Gastrocnemius medialis (tissue), 4 donors: ENCODE measurements at regions not wholly inside any gene's neighbourhood (a gene's known extent, or its start where the extent isn't known, plus 50 kb on each side); places are given as distances from the start of the nearest gene placed in this dataset.

Source experiments
- CTCF ChIP-seq, 5 experiments: fragments of 450-650 bp in 3 of 5; fragments of 200-600 bp in 2 of 5; sonication (generic) in 2 of 5; IDR thresholded peaks in 4 of 5; conservative IDR thresholded peaks in 1 of 5; 1 replicate in 4 of 5; 2 replicates in 1 of 5; pipeline ENCODE4 v1.5.1; 2016 to 2019; ENCODE audit warnings: antibody characterized with exemption in 5 of 5, mild to moderate bottlenecking in 3 of 5, moderate library complexity in 3 of 5
- POLR2A ChIP-seq, 2 donors: fragments of 450-650 bp; IDR thresholded peaks; one replicate each; pipeline ENCODE4 v1.6.1; 2017; ENCODE audit warnings: antibody characterized with exemption in 2 of 2, mild to moderate bottlenecking in 2 of 2, moderate library complexity in 2 of 2

- TF ChIP-seq CTCF (IDR thresholded peaks at IDR 0.05 in 4 of 5, conservative IDR thresholded peaks at IDR 0.05 in 1 of 5) (no peak), POLR2A (IDR thresholded peaks at IDR 0.05) (no peak)
These were observed 253.4 kb upstream of the KCNG1 start for GRCh38 chr20:51276296-51276695.
